Smooth muscle cell (in vitro differentiated cells): ENCODE measurements at regions not wholly inside any gene's neighbourhood (a gene's known extent, or its start where the extent isn't known, plus 50 kb on each side); places are given as distances from the start of the nearest gene placed in this dataset.

Experiments used
- DNase-seq: peaks from one replicate; lab custom pipeline; 2025; ENCODE audit not compliant: unreplicated experiment; lab: John Stamatoyannopoulos, UW
- H2AFZ ChIP-seq: fragments of 200-600 bp; sonication (generic); 2 replicates; pipeline ENCODE4 v1.6.0; 2016; ENCODE audit warnings: antibody characterized with exemption, low read depth, mild to moderate bottlenecking
- H3F3A ChIP-seq: fragments of 200-600 bp; sonication (generic); 2 replicates; pipeline ENCODE4 v1.6.0; 2017; ENCODE audit warnings: antibody characterized with exemption, low read depth
- H3K27ac ChIP-seq: fragments of 200-600 bp; sonication (generic); 2 replicates; pipeline ENCODE4 v1.5.1; 2016; ENCODE audit warnings: low read depth, mild to moderate bottlenecking
- H3K27me3 ChIP-seq: fragments of 200-600 bp; sonication (generic); 2 replicates; pipeline ENCODE4 v1.6.1; 2016; ENCODE audit warnings: low read depth, mild to moderate bottlenecking
- H3K36me3 ChIP-seq: fragments of 200-600 bp; sonication (generic); 2 replicates; pipeline ENCODE4 v1.5.1; 2016; ENCODE audit warnings: low read depth
- H3K4me1 ChIP-seq: fragments of 200-600 bp; sonication (generic); 2 replicates; pipeline ENCODE4 v1.5.1; 2016; ENCODE audit warnings: low read depth
- H3K4me2 ChIP-seq: fragments of 200-600 bp; sonication (generic); 2 replicates; pipeline ENCODE4 v1.6.0; 2016; ENCODE audit warnings: mild to moderate bottlenecking
- H3K4me3 ChIP-seq: fragments of 200-600 bp; sonication (generic); 2 replicates; pipeline ENCODE4 v1.5.1; 2016; ENCODE audit warnings: mild to moderate bottlenecking
- H3K79me2 ChIP-seq: fragments of 200-600 bp; sonication (generic); 2 replicates; pipeline ENCODE4 v1.6.0; 2016; ENCODE audit warnings: low read depth, mild to moderate bottlenecking
- H3K9ac ChIP-seq: fragments of 200-600 bp; sonication (generic); 2 replicates; pipeline ENCODE4 v1.6.0; 2016; ENCODE audit warnings: low read depth
- H3K9me3 ChIP-seq: fragments of 200-600 bp; sonication (generic); replicated peaks from 2 replicates; pipeline ENCODE4 v1.5.1; 2016; ENCODE audit warnings: low read depth
- H4K20me1 ChIP-seq: fragments of 200-600 bp; sonication (generic); 2 replicates; pipeline ENCODE4 v1.6.0; 2016; ENCODE audit warnings: low read depth
- CTCF ChIP-seq: fragments of 200-600 bp; sonication (generic); IDR thresholded peaks from 2 replicates; pipeline ENCODE4 v1.5.1; 2017; ENCODE audit warnings: borderline replicate concordance, mild to moderate bottlenecking, antibody characterized with exemption; ENCODE audit not compliant: insufficient read depth, poor library complexity, severe bottlenecking
- WGBS: methylation state at CpG from one replicate; pipeline ENCODE4 v1.1.7; 2016; ENCODE audit warnings: low lambda C conversion rate; 5-methylcytosine and 5-hydroxymethylcytosine counted together

GRCh38 chr2:173550143-173550542 lies 195.5 kb downstream of the CDCA7 start:
- Histone ChIP-seq H3F3A (no peaks in the 10 kb centered on the region), H3K4me1 (peaks cover 4% of the 10 kb centered on the region), H3K9ac (no peak overlapping the region), H2AFZ (no peak overlapping the region), H3K4me2 (no peak overlapping the region), H3K27me3 (peaks cover 9% of the 10 kb centered on the region), H3K36me3 (no peaks in the 10 kb centered on the region), H4K20me1 (no peaks in the 10 kb centered on the region), H3K79me2 (no peaks in the 10 kb centered on the region), H3K9me3 (no peaks in the 10 kb centered on the region), H3K27ac (no peak overlapping the region), H3K4me3 (no peak overlapping the region)
- 41% methylated on average over 1 of the region's 1 CpG for WGBS
- no peak for DNase-seq
- no peak for TF ChIP-seq CTCF

GRCh38 chr2:173552531-173552930 lies 197.9 kb downstream of the CDCA7 start:
- H3K9me3 ChIP-seq = no peaks in the 10 kb centered on the region
- no peaks in the 10 kb centered on the region for H4K20me1 ChIP-seq
- H3K4me3 ChIP-seq = no peak overlapping the region
- no peaks in the 10 kb centered on the region for H3K36me3 ChIP-seq
- no peak overlapping the region for H2AFZ ChIP-seq
- DNase-seq = no peak
- TF ChIP-seq CTCF = no peak
- peaks cover under 1% of the 10 kb centered on the region for H3K4me1 ChIP-seq
- no peak overlapping the region for H3K9ac ChIP-seq
- H3F3A ChIP-seq = no peaks in the 10 kb centered on the region
- no peak overlapping the region for H3K27ac ChIP-seq
- H3K79me2 ChIP-seq = no peaks in the 10 kb centered on the region
- 56% methylated on average over 3 of the region's 3 CpGs for WGBS
- no peak overlapping the region for H3K4me2 ChIP-seq
- H3K27me3 ChIP-seq = peaks cover 3% of the 10 kb centered on the region

GRCh38 chr2:173553593-173553992 lies 198.9 kb downstream of the CDCA7 start:
- DNase-seq = no peak
- H4K20me1 ChIP-seq = no peaks in the 10 kb centered on the region

More at GRCh38 chr2:173553593-173553992, 198.9 kb downstream of the CDCA7 start:
- Histone ChIP-seq H3K27ac (no peak overlapping the region), H3K36me3 (no peaks in the 10 kb centered on the region), H2AFZ (no peak overlapping the region), H3K4me1 (no peaks in the 10 kb centered on the region), H3K9me3 (no peaks in the 10 kb centered on the region), H3K9ac (no peak overlapping the region), H3K4me2 (no peak overlapping the region), H3K27me3 (peaks cover 3% of the 10 kb centered on the region), H3F3A (no peaks in the 10 kb centered on the region), H3K79me2 (no peaks in the 10 kb centered on the region), H3K4me3 (no peak overlapping the region)
- 74% methylated on average over 6 of the region's 6 CpGs for WGBS
- no peak for TF ChIP-seq CTCF
